GM21526 (cell line): ENCODE measurements at regions not wholly inside any gene's neighbourhood (a gene's known extent, or its start where the extent isn't known, plus 50 kb on each side); places are given as distances from the start of the nearest gene placed in this dataset.

Experiments
- ATAC-seq: cut with Tn5 transposase; IDR thresholded peaks from one replicate; pipeline ENCODE4 v1.9.1; 2021; ENCODE audit warnings: moderate library complexity; ENCODE audit not compliant: unreplicated experiment, low FRiP score

DNA sequence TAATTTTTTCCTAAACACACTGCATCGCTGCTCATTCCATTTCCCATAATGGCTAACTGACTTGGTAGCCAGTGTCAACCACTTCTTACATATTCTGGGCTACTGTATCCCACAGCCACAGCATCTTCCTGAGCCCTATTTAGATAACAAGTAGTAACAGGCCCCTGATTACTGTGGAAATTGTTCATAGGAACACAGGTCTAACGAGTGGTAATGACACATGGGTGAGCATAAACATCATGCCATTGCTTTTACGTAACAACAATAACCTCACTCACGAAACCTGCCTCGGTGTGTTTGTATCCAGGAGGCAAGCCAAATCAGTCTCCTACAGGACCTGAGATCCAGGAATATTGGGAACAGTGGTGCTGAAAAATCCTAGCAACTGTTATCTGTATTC lies 438.6 kb downstream of the KLF5 start:
- ATAC-seq, result no peak

DNA sequence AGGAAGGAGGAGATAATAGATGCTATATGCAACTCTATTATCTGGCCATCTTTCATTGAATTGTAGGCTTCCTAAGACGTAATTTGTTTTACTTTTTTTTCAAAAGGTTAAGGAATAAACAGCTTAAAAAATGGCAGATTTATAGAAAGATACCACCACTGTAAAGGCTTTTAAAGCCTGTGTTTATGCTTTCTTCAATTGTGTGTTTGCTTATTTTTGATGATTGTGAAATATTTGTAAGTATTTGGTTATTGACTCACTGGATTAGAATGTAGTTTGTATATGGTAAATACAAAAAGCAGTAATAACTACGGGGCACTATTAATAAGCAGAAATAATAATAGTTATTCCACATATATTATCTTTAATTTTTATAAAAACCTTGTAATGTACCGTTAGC lies 437.9 kb downstream of the KLF5 start:
- no peak for ATAC-seq

DNA sequence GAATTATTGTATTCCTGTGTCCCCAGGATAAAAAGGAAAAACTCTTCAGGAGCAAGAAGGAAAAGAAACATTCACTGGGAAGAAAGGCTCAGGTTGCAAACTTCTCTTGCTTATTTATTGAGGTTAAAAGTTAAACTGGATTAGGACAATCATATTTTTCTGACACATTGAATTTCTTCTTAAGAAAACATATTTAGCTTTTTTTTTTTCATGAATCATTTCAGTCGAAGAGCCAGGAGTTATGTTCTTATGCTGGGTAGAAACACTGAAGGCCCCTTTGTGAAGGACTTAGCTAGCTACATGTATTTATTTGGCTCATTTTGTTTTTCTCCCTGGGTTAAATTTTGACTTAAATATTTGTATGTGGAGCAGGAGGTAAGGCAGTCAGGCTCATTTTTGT lies 434.0 kb downstream of the KLF5 start:
- ATAC-seq, result no peak

DNA sequence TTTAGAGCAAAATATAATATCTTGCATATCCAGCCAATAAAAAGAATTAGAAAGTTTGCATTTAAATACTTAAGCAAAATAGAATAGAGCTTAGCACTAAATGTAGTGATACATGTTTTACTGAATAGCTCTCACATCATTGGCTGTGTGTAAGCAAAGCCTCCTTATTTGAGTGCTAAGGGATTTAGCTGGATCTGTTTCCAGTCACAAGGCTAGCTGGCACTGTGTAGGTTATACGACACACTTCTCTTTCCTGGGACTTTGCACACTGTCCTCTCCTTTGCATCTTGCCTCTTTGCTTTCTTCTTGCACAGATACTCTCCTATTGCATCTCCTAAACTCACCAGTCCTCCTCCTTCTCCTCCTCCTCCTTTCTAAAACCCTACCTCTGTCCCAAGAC lies 423.8 kb downstream of the KLF5 start:
- no peak for ATAC-seq

DNA sequence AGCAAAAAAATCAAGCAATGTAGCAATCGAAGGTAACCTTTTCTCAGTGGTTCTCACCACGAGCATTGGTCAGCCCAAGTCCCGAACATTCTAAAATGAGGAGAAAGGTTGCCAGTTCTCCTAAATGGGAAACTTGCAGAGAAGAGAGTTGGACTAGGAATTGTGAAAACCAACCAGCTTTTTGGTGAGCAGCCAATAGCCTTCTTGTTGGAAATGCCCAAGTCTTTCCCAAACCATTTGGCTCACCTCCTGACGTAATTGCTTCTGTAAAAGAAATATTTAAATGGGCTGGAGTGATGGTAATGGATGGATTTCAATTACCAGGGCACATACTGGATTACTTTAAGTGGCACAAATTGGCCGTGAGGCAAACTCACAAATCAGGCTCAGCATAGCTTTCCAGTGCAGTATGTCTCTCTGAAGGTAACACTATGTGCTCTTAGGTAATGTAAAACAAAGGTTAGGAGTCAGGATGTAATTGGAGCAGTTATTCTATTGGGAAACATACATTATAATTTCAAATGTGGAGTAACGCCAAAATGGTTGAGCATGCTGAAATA lies 423.2 kb downstream of the KLF5 start:
- no peak for ATAC-seq

DNA sequence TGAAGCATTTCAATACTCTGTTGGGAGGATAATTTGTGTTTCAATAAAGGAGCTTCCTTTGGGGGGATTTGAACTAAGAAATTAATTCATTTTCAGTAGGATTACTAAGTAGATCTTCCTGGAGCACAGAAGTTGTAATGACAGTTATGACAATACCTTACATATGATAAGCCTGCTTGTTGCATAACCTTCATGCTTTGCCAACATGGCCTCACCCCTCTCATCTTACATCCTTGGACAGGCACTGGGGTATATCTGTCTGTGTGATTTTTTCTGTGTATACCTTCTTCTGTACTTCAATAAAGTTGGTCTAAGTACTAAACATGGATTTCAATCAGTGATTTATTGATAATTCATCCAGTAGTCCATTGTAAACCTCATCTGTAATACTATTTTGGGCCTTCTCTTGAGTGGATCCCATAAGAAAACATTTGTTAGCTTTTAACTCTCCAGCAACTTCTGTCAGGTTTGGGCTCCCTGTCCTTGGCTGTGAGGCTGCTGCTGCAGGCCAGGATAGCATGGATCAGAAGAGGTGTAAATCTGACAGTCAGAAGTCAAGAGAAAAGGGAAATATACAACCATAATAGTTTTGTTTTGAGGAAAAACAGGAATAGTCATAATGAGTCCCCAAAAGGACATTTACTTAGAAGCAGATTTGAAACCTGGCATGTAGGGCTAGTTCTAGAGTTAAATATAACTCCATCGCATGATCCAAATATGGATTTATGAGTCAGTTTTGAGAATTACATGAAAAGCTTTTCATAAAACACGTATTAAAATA lies 422.2 kb downstream of the KLF5 start:
- no peak for ATAC-seq

DNA sequence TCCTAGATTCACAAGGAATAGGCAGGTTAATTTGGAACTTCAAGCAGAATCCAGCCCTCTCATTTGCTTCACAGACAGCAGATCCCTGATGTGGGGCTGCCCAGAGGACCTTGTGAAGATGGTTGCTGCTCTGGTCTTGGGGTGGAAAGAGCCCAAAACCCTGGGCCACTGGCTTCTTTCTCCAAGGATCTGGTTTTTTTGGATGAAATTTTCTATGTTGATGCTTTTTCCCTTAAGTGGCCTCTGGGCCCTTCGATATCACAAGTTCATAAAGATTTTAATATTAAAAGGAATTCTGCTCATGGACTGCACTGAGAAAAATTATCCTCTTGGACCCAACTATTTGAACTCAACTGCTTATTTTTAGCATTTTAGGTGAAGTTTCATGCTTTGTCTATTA lies 421.1 kb downstream of the KLF5 start:
- no peak for ATAC-seq

DNA sequence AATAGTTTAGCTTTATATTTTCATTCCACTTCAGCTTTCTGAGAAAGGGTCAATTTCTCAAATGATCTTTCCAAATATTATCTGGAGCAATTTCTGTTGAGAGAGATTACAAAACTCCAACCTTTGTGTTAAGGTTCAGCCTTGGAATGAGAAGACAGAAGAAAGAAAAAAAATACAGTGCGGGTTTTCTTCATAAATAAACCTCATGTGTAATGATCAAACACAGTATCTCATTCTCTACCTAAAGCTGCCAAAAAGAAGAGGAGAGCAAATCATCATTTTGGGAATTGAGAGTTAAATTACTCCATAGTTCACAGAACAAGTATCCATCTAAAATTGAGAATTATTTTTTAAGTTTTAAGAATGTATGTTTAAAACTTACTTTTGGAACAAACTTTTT lies 420.5 kb downstream of the KLF5 start:
- ATAC-seq, result no peak

DNA sequence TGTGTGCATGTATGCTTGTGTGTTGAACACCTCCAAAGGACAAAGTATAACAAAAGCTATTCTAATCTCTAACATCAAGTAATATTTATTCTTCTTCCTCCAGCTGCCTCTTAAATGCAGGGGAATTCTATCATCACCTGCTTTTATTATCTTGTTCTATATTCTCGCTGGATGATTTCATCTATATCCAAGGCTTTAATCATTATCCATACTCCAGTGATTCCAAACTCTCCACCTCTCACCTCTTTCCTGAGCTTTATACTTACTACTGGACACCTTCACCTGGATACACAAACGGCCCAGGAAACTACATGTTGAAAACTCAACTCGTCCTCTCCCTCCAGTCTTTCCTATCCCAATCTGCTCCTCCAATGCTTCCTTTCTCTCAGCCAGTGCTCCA lies 418.6 kb downstream of the KLF5 start:
- no peak for ATAC-seq

DNA sequence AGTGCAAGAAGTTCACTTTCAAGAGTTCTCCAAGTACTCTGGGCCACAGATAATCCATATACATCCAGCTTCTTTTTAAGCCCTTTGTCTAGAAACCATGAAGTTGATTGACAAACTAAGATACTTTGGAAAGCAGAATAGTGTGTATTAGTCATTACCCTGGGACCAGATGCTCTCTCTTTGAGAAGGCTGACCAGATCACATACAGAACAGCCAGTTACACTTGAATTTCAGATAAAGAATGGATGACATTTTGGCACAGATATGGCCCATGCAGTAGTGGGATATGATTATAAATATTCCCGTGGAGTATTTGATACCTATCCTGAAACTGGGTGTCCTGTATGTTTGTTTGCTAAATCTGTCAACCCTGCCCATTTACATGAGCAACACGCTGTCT lies 414.2 kb downstream of the KLF5 start:
- no peak for ATAC-seq

DNA sequence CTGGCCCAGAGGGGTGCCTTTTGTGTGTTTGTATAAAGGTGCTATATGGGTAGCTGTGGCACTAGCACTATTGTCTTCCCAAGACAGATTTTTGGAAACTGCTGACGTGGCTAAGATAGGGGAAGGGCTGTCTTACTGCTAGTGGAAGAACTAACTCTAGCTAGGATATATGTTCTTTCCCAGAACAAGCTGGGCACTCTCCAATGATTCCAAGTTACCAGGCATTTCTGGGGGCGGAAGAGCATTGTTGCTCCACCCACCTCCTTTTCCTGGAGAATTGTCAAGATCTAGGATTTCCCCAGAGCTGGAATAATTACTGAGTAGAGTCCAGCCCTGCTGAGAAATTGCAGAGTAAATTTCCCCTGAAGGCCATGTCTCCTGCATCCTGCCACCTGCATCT lies 408.3 kb downstream of the KLF5 start:
- no peak for ATAC-seq

DNA sequence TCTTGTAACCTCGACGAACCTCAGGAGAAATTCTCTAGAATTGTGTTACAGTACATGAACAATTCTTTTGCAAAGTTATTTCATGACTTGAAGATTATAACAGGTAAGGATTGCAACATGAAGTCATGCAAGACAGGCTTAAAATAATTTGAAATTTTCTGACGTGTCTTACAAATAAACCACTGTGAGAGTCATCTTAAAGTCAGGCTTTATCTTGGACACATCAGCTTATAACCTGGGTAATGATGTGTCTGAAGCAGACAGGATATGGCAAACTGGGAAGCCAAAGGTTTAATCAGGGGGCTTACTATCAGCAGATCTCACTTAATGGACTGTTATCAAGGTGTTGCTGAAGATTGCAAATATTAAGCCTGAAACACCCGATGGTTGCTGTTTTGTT lies 407.8 kb downstream of the KLF5 start:
- no peak for ATAC-seq

DNA sequence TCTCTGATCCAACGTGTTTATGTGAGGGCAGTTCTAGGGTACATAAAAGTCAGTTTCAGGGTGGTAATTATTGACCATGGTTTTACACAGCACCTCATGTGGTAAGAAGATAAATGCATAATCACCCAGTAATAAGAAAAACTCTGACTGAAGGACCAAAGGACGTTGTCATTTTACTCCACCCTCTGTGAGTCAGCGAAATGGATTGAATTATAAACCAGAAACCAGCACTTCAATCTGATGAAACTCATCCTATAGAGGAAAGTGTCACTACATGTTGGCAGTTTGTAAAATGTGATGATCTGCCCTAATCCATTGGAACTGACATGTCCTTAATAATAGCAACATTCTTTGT lies 406.8 kb downstream of the KLF5 start:
- no peak for ATAC-seq

DNA sequence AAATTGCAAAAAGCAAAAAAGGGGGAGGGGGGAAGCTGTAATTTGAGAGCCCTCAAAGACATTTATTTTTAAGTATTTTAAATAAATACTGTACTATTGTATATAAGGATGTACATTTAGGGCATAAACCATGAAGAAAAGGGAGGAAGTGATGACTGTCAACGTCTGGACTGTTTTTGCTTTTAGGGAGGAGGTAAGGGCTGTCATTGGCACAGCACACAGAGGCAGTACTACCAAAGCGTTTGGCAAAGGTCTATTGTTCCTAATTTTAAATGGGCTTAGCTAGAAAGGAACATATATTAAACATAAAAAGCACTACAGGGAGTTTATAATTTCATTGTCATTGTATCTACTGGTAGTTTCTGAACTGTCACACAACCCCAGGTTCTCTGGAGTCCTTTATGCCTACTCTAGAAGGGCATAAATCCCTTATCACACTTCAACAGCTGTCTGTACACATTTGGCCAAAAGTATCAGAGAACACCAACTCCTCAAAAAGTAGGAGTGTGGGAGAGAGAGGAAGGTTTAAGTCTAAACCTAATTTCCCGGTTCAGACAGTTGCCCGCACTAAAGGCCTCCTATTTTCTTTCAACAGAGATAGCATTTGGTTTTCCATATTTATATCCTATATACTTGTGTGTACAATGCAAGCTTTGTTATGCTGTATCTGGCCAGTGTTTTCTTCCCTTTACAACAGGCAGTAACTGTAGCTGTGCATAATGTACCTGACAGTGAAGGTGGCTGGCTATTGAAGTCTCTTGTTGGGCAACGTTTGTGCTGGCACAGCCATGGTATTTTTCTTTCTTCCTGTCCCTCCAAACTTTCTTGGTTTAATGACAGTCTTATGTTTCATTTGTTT lies 406.2 kb downstream of the KLF5 start:
- no peak for ATAC-seq

DNA sequence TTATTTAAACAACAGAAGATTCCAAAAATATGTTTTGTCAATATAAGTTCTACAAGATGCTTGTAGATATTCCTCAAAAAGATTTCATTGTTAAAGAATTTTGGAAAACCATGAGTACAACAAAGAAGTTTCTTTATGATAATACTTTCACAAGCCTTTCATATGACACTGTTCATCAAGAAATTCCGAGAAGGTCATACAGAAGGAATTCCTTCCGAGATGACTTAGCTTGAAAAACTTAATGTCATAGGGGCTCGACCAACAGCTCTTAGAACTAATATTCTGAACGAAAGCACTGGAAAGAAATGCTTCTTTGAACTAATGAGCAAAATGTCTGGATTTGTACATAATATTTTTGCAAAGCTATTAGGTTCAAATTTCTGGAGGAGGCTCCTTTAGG lies 403.4 kb downstream of the KLF5 start:
- no peak for ATAC-seq

DNA sequence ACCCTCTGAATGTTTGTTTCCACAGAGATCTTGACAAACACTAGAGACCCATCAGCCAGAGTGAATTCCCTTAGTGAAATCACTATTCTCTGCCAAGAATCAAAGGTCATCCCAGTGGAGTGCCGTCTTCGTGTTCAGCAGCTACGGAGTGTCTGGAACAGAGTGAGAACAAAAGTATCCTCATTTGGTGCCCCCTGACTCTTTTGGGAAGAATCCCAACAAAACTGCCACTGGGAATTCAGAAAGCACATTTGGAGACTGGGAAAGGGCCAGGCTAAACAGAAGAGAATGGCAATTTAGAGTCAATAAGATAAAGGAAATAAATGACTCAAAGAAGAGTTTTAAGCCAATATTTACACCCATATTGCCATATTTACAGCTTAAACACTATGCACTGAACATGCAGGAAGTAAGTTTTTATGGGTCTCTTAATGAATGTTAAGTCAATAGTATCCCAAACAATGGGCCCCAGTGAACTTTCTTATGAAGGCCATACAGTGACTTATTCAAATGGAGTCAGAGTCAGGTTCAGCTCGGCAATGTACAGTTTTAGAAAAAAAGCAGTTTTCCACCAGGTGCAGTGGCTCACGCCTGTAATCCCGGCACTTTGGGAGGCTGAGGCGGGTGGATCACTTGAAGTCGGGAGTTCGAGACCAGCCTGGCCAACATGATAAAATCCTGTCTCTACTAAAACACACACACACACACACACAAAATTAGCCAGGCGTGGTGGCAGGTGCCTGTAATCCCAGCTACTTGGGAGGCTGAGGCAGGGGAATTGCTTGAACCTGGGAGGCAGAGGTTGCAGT lies 392.6 kb downstream of the KLF5 start:
- ATAC-seq, result no peak

DNA sequence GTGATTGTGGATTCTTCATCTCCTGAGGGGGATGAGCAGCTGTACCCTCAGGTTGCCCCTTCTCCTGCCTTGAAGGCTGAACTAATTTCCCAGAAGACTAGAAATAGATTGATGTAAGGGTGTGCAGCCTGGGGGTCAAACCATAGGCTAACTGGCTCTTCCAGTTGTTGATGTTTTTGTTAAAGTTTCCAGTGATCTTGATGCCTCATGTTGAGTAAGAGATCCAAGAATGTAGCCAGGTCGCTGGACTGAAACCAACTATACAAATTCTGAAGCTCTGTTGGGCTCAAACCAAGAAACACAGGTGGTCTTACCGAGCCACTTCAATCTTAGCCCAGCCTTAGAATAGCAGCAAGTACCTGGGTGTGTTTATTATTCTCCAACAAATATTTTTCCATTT lies 391.8 kb downstream of the KLF5 start:
- ATAC-seq, result no peak

DNA sequence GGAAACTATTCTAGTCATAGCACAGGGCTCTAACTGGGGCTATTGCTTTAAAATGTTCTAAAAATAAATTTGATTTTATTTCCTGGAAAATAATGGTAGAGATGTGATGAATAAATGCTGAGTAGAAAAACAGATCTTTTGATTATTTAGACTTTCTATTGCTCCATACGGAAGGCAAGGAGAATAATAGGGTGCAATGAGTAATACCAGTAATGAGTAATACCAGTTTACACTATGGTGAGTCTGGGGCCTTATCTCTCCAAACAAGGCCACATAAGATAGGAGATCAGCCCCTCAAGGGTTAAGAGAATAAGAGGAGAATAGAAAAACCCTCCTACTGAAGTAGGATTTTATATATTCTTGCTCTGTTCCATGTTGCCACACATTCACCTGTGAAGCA lies 390.4 kb downstream of the KLF5 start:
- ATAC-seq, result no peak

DNA sequence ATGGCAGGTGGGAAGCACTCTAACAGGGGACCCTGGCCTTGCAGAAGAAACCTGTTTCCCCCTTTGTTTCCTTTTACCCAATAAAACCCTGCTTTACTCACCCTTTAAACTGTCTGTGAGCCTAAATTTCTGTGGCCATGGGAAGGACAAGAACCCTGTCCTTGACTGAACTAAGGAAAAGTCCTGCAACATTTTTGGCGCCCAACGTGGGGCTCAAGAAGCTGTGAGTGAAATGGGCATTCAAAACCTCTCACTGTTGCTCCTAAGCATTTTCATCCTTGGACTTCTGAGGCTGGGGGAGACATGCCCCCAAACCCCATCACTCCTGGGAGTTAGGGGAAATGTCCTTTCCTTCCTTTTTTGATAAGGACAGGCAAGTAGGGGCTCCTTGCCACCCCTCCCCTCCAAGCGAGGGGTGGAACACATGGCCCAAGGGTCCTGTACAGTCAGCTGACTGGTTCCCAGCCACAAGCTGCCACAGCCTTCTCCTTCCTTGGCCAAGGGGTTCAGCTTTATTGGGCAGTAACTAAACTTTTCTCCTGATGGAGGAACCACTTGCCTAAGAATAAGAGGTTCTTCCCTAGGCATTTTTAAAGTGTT lies 381.6 kb downstream of the KLF5 start:
- no peak for ATAC-seq

DNA sequence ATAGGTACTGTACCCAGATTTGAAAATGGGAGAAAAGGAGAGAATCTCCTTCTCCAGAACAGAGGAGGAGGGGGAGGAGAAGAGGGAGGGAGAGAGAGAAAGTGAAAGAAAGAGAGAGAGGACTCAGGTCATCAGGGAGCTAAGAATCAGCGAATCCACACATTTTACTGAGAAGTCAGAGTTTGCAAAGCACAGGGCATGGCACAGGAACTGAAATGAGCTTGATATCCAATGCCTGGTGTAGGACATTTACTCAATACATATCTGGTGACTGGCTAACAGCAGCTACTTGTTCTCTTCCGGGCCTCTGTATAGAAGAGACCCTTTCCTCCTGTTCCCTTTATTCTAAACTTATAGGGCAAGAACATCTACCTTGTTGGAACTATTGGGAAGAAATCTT lies 375.1 kb downstream of the KLF5 start:
- ATAC-seq, result no peak

DNA sequence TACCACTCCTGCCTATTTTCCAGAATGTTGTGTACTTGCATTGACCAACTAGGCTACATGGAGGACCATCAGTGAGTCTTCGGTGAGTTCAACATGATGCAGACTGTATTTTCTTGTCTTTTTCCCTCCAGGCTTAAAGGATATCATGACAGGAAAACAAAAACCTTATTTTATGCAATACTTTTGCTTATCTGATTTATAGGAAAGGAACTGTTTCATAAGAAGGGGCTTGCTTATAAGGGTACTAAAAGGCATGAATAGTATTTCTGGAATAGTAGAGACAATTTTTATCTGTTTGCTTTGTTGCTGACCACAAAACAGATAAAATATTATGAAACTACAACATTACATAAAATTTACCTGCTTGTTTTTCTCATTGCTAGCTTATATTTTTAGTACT lies 374.7 kb downstream of the KLF5 start:
- no peak for ATAC-seq
